MM.1S (cell line): ENCODE measurements at regions not wholly inside any gene's neighbourhood (a gene's known extent, or its start where the extent isn't known, plus 50 kb on each side); places are given as distances from the start of the nearest gene placed in this dataset.

Experiments
- CTCF ChIP-seq: fragments of 300-600 bp; sonication (generic); IDR thresholded peaks from 2 replicates; pipeline ENCODE4 v1.5.1; 2016; ENCODE audit warnings: antibody characterized with exemption, low read length, mixed read lengths
- EZH2 ChIP-seq: fragments of 300-600 bp; sonication (generic); optimal IDR thresholded peaks from 2 replicates; pipeline ENCODE3; 2017; ENCODE audit warnings: low read depth, mild to moderate bottlenecking, antibody characterized with exemption, low read length, mixed read lengths

- TF ChIP-seq CTCF (no peak), EZH2 (no peak)
These were observed 185.4 kb upstream of the CNTN5 start for GRCh38 chr11:98835335-98835734.
